GM18520 (cell line): ENCODE measurements at regions not wholly inside any gene's neighbourhood (a gene's known extent, or its start where the extent isn't known, plus 50 kb on each side); places are given as distances from the start of the nearest gene placed in this dataset.

ENCODE experiments used
- ATAC-seq: cut with Tn5 transposase; IDR thresholded peaks from one replicate; pipeline ENCODE4 v1.9.1; 2021; ENCODE audit not compliant: unreplicated experiment

- no peak for ATAC-seq
Measured at GRCh38 chr14:87566991-87567390, 426.0 kb downstream of the GALC start.

DNA sequence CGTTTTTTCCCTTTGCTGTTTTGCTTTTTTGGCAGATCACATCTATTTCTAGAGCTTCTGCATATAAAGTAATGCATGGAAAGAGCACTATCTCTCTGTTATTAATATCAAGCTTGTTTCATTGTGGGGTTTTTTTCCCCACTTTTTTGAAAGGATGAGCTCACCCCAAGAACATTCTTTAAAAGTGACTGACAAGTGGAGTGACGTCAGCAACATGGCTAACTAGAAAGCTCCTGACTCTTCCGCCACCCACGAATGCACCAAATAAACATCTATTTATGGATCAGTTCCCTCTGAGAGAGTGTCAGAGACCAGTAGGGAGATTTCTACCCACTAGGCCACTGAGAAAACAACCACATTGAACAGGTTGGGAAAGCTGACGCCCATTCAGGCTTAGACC lies 445.4 kb downstream of the GALC start:
- no peak for ATAC-seq

DNA sequence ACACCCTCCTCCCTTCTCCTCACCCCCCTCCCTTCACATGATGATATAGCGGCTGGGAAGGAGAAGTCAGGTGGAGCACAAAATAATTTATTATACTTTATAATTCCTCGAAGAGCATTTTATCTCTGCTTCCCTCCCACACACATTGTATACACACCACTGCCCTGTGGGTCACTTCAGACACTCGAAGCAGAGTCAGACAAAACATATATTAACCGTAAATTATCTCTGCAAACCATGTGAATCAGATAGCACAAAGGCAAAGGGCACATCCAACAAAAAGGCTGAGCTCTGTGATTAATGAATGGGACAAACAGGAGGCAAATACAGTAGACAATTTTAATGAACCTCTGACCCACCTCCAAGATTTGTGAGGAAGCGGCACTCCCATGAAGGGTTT lies 450.7 kb downstream of the GALC start:
- no peak for ATAC-seq

DNA sequence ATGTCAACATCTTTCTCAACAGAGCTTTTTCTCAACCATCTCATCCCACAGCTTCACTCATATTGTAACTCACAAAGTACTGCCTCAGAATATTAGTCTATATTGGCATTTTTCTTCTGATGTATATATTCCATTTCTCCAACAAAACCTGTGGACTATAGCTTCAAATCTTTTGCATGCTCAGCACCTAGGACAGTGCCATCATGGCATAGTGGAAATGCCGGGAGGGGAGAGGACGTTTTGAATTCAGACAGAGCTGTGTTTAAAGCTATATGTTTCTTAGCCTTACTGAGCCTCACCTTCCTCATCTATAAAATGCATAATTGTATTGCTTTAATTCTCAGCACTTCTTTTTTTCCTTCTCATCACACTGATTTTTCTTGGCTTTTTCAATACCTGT lies 452.6 kb downstream of the GALC start:
- no peak for ATAC-seq

DNA sequence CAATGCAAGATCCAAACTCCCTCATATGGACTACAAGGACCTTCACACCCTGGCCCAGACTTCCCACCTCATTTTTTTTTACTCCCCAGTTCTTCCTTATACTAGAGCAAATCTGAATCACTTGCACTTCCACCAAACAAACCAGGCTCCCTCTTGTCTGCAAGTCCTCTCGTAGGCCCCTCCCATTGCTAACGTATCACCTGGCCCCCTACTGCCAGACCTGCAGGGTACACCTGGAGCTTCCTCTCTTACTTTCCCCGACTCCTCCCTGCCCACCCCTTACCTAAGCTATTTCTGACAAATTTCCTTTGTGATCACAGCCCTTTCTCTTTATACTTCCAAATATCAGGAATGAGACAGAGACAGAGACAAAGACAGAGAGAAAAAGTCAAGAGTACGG lies 463.9 kb downstream of the GALC start:
- no peak for ATAC-seq

DNA sequence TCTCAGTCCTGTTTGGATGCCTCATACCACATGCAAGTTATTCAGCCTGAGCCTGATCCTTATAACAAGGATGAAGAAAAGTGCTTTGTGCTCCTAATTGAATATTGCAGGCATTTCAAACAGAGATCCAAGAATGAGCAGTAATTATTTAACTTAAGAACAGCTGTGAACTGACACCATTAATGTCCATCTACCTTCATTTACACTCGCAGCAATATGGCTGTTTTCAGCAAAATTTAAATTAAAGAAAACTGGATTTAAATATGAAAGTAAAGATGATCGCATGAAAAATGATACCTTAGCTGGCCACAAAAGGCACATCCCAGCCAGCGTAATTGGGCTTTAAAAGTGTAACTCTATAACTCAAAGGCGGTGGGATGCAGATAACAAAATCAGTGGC lies 466.3 kb downstream of the GALC start:
- ATAC-seq: no peak

- ATAC-seq: no peak
Measured at GRCh38 chr14:87524011-87524410, 469.0 kb downstream of the GALC start.

GRCh38 chr14:87522575-87522974 lies 470.4 kb downstream of the GALC start:
- no peak for ATAC-seq

- ATAC-seq: no peak
Measured at GRCh38 chr14:87508333-87508732, 484.6 kb downstream of the GALC start.

GRCh38 chr14:87503711-87504110 lies 489.3 kb downstream of the GALC start:
- ATAC-seq: no peak

- no peak for ATAC-seq
Measured at GRCh38 chr14:87497301-87497700, 495.7 kb downstream of the GALC start.

DNA sequence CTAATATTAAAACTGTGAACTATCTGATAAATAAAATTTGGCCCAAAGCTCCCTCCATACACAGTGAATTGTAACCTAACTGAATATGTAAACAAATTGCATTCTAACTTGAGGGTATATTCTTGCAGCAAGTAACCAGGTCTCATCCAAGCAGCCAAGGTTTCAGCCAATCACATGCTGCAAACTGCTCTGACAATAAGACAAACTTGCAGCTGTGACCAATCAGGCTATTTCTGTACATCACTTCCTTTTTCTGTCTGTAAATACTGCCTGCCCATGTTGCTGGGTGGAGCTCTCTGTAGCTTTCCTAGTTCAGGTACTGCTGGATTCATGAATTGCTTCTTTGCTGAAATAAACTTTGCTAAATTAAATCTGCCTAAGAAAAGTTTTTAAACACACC lies 499.0 kb downstream of the GALC start:
- no peak for ATAC-seq

DNA sequence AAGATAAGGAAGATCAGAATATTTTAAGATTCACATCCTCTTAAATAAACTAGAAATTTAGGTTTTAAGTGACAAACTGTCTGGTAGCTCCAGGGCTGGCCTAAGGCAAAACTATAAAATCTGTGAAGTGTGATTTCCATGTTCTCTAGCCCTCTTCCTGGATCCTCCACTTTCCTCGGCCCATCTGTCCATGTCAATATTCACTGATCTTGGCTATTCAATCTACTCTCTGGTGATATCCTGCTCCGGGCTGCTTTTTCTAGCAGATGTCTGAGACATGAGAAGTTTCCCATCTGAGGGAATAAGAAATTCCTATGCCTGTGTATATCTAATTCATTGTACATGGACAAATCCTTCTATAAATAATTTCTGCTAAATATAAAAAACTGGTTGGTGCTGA lies 500.4 kb downstream of the GALC start:
- no peak for ATAC-seq

- no peak for ATAC-seq
Measured at GRCh38 chr14:87491816-87492215, 501.2 kb downstream of the GALC start.

GRCh38 chr14:87489196-87489819 lies 503.7 kb downstream of the GALC start:
- ATAC-seq: no peak

GRCh38 chr14:87483271-87484260 lies 509.4 kb downstream of the GALC start:
- no peak for ATAC-seq

GRCh38 chr14:87468531-87468930 lies 524.5 kb downstream of the GALC start:
- ATAC-seq: no peak

DNA sequence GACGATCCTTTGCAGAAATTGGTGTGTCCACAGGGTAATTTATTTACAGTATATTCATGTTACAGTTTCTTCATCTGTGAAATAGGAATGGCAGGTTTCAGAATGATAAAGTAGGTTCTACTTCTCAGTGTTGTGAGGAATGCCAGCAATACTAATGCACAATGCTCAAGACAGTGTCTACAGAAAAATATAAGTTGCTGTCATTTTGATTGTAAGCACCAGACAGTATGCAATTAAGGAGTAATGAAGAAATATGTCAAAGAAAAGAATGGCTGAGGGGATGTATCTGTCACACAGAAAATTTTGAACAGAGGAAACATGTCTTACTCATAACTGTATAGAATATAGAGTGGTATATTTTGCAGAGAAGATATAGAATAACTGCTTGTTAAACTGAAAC lies 525.4 kb downstream of the GALC start:
- no peak for ATAC-seq

- ATAC-seq: no peak
Measured at GRCh38 chr14:87465770-87466169, 527.2 kb downstream of the GALC start.

GRCh38 chr14:87461704-87462103 lies 531.3 kb downstream of the GALC start:
- ATAC-seq: no peak

GRCh38 chr14:87457720-87458119 lies 535.3 kb downstream of the GALC start:
- no peak for ATAC-seq

GRCh38 chr14:87450193-87450592 lies 542.8 kb downstream of the GALC start:
- ATAC-seq: no peak
